GM19452 (cell line): ENCODE measurements at regions not wholly inside any gene's neighbourhood (a gene's known extent, or its start where the extent isn't known, plus 50 kb on each side); places are given as distances from the start of the nearest gene placed in this dataset.
"Not testable (repeated sequence)": the region's sequence is repeated elsewhere in the genome, so short reads cannot be mapped to it uniquely, and the experiment has no call there.

Experiments
- ATAC-seq: cut with Tn5 transposase; IDR thresholded peaks from one replicate; pipeline ENCODE4 v1.9.1; 2021; ENCODE audit not compliant: unreplicated experiment

DNA sequence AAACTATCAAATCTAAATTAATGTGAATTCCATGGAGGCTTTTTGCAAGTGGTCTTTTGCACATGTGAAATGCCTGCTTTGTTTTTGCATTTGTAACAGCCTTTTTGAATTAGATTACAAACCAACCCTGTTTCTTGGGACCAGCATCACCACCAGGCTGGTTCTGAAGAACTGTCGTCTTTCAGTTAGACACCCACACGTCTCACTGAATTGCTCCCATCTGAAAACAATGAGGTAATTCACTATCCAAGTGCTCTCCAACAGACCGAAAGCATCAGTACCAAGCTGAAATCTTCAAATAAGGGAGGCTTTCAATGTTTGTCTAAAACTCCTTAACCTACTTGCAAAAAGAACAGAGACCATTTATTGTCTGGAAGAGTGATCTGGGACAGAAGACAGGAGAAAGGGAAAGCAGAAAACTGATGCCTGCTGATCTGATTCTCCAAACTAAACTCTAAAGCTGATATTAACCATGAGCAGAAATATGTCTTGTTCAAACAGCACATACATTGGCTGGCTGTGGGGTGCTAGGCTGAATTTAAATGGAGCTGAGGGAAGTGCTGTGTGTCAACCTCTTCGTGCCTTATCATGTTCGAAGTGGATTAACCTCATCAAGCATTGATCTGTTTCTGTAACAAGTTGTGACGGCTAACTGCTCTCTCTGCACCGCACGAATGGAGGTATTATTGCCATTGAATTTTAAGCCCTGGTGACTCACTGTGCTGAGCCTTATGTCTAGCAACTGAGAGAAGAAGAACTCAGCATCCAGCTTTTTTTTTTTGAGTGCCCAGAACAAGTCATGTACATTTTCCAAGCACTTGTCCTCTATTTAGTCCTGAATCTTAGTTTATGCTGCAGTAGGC, 213.7 kb upstream of the P2RY1 start:
- no peak for ATAC-seq

DNA sequence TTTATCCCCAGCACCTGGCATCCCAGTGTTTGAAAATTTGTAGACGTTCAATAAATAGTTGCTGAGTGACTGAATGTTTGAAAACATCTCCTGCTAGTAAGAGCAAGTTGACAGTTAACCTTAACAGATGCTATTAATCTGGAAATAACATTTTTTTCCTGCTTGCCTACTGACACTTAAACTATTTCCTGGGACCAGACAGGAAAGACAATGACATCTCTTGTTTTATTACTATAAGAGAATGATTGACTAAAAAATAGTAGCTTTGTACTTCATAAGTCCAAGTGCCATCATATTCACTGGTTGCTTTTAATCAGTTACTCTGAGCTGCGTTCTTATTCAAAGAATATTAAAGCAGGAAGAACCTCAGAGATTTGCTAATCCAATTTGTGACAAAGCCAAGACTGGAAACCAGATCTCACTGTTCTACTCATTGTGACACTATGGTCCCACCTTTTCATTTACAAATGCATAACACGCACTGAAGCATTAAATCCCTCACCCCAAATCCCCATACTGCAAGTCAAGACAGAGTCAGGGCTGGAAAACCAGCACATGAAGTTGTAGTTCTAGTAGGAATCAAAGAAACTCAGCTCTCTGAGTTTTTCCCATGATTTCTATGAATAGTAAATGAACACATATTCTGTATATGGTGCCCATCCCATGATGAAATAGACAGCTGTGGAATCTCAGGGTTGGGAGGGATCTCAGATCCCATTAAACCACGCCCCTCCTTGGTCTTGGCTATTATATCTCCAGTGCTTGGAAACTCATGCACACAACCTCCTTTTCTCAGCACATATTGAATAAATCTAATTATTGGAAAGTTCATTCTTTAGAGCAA, 212.7 kb upstream of the P2RY1 start:
- no peak for ATAC-seq

DNA sequence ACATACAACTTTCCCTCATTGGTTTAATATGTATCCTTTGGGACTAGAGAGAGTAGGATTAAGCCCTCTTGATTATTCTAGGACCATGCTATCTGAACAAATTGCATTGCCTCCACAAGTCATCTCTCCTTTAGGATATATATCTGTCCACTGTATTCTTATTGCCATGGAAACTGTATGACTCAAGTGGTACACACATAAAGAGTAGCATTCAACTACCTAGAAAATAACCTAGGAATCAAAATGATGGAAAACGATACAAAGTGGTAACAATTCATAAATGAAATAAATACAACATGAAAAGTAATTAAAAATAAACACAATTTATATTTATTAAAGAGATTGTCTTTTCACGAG, 212.1 kb upstream of the P2RY1 start:
- no peak for ATAC-seq

DNA sequence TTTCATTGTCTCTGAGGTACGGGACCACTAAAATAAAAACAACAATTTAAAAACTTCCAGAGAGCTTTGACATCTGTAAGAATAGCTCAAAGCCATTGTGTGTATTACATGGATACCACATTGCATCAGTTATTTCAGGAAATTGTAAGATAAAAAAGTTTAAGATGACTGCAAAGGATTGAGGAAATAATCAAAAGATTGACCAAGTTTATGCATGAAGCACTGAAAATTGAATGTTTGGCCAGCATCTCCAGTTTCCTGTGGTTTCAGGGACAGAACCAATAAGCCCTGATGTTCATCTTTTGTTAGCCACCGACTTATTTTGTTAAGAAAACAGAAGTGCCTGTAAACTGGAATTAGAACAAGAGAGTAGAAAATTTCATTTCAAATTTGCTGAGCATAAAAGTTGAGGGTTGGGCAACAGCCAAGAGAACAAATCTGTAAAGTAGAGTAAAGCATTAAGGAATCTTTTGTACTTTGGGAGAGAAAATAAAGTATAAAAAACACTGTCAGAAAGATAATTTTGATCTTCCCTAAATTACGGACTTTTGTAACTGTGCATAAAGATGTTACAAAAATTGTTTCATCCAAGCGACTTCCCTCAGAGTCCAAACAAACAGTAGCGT, 211.5 kb upstream of the P2RY1 start:
- ATAC-seq, result no peak

DNA sequence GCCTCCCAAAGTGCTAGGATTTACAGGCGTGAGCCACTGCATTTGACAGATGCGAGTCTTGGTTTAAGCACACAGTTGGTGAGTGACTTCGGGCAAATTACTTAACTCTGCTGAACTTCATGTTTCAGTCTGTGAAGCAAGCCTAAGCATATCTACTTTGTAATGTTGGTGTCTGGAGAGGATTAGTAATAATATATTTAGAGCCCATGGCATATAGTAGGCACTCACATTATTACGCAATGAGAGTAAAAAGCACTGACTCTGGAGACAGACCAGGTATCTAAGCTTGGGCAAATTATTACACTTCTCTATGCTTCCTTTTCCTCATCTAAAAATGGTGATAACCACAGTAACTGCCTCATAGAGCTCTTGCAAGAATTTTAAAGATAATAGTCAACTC, 208.7 kb upstream of the P2RY1 start:
- ATAC-seq, result no peak

DNA sequence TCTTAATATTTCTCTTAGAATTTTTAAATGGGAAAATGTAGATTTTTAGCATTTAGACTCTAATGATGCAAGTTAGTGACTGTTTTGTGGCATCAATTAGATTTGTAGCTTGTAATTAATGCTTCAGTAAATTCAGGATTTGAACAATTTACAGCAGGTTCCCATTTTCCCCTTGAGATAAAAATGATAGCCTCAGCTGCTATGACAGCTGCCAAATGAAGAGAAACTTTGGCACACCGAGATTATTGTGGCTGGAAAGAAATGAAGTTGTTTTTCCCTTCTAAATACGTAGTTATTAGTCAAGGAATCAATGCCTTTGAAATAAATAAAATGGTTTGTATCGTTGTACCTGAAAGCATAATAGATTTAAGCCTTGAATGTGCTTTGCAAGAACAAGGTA, 206.4 kb upstream of the P2RY1 start:
- ATAC-seq, result no peak

DNA sequence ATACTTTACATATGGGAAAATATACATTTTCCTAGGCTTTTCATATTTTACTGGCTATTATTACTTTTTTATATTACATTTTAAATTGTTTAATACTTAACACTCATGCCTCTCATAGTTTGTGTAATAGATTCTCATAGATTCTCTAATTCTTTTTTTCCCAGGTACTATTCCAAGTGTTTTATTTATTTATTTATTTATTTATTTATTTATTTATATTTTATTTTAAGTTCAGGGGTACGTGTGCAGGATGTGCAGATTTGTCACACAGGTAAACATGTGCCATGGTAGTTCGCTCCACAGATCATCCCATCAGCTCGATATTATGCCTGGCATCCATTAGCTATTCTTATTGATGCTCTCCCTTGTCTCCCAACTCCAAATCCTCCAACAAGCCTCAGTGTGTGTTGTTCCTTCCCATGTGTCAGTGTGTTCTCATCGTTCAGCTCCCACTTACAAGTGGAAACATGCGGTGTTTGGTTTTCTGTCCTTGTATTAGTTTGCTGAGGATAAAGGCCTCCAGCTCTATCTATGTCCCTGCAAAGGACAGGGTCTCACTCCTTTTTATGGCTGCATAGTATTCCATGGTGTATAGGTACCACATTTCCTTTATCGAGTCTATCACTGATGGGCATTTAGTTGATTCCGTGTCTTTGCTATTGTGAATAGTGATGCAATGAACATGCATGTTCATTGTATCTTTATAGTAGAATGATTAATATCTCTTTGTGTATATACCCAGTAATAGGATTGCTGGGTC, 205.4 kb upstream of the P2RY1 start:
- no peak for ATAC-seq

DNA sequence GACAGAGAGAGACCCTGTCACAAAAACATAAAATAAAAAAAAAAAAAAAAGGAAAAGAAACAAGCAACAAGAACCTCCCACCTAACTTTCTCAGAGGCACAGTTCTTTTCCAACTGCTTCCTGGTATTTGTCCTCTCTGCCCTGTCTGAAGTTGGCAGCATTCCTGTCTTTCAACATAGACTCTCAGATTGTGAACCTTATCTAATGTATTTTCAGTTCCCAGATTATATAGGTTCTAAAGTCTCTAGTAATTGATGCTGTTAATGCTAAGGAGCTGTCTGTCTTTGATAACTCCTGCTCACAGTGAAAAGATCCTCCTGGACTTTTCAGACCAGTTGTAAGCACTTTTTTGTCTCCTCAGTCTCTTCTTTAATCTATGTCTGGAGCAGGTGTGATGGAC, 199.5 kb upstream of the P2RY1 start:
- ATAC-seq, result no peak

DNA sequence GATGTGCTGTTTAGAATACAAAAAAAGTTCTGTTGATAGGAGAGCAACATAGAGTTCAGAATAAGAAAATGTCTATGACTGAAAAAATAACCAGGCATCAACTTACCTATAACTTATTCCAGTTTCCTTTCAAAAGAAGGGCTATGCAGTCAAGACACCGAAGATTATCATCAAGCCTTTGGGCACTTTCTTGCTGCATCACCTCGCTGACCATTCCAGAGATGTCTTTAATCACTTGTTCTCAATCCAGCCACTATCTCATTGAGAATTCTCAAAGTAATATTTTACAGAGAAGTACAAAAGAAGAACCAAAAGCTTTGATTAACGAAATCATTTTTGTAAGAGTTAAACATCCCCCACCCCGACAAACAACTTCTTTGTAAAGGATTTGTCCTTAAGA, 198.3 kb upstream of the P2RY1 start:
- ATAC-seq, result no peak

DNA sequence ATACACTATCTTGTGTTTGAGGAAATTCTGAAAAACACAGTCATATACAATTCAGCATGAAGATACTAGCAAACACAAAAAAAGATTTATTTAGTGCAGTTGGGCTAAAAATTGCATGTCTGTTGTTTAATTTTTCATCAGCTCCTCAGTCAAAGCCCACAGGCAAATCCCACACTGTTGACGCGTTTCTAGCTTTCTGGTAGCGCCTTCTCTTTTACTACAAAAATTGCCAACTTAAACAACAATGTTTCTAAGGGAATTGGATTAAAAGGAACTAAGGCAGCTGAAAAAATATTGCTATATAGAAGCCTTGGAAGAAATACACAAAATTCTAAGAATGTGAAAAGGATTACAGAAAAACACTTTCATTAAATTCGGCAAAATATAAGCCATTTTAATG, 196.7 kb upstream of the P2RY1 start:
- no peak for ATAC-seq

DNA sequence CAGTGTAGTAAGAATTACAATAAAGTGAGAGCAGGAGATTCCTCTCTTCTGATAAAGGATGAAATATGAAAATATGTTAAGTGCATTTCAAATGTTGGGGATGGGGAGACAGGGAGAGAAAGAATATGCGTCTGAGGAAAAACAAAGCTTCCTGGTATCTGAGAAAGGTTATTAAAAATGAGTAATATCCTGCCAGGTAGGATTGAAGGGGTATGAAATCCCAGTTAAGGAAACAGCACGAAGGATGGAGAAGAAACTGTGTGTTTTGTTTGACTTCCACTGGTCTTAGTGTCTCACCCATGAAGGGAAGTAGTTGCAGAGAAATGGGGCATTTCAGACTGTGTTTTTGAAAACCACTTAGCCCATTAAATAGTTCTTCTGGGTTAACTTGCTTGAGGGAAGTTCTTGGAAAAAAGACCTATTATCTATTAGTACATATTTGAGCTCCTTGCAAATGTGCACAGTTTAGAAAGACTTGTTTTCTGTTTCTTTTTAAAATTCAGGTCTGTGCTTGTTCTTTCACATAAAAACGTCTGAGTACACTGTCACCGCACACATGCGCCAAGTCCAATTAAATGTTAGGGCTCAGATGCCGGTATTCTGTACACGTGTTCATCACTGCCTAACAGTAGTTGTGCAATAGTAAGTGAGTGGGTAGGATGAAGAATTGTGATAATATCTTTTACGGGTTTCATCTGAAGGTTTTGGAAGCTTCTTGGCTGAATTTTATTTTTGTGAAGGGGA, 196.1 kb upstream of the P2RY1 start:
- ATAC-seq, result no peak

DNA sequence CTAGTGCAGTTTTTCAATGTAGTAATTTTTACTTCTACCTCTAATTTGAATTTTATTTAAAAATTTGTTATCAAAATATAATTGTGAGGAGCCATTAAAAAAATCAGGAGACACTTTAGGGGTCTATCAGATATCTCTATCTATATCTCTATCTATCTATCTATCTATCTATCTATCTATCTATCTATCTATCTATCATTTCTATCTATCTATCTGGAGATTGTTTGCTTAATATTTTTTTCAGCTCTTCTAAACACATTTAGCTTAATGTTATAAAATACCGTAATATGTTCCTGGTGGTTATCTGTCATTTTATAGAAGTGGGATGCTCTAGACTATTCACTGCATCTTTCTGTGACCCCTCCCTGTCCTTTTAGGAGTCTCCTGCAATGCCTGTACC, 193.7 kb upstream of the P2RY1 start:
- no peak for ATAC-seq

DNA sequence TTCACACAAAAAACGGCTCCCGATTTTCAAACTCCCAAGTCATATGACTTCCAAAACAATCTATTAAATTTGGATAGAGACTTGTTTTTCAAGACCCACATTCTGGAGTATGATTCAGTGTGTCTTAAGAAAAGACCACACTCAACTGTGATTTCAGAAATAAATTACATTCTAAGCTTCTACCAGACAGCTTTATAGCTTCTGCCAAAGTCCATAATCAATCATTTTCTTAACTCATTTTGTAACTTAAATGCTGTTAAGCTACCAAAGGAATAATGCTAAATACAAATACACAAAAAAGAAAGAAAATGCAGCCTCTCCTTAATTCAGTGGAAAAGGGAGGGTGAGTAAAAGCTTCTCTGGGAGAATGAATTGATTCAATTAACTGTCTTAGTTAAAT, 192.3 kb upstream of the P2RY1 start:
- ATAC-seq, result no peak

DNA sequence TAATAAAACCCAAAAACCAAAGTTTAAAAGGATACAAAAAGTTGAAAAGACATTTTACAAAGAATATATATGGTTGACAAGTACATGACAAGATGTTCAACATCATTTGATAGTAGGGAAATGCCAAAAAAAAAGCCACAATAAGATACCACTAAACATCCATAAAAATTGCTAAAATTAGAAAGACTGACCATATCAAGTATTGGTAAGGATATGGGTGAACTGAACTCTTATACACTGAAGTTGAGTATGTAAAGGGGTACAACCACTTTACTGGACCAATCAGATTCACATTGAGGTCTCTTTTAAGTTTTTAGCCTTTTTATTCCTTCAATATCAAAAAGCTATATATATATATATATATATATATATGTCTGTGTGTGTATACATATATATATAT, 190.5 kb upstream of the P2RY1 start:
- ATAC-seq, result no peak

DNA sequence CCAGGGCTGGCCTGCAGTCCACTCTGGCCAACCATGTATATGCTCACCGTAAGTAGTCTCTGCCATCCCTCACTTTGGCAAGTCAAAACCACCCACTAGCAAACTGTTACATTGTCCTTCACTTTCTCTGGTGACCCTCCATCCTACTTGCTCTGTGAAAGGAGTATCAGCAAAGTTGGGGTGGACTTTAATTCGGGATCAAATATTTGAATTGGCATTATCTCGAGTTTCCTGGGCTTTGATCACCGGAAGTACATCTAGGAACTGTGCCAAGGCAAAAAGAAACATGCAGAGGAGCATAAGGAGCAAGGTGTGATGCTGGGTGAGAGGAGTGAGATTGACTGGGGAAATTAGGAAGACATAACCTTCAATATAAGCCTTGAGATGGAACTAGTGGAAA, 188.9 kb upstream of the P2RY1 start:
- ATAC-seq, result no peak

DNA sequence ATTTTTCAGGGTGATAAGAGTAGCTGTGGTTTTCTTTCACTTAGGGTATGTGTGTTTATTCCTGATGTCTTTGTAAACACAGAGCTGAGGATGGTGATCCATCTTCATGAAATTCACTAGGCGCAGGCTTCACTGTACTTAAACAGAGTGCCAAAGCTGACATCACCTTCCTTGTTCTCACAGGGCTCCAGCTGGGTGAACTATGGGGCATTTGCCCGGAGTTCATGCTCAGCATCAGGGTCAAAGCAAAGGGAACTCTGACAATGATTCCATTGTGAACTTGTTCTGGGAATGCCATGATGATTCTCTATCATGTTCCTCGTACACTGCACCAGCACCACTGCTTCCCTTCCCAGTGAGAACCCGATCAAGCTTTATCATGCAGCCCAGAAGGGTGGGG, 184.8 kb upstream of the P2RY1 start:
- no peak for ATAC-seq

DNA sequence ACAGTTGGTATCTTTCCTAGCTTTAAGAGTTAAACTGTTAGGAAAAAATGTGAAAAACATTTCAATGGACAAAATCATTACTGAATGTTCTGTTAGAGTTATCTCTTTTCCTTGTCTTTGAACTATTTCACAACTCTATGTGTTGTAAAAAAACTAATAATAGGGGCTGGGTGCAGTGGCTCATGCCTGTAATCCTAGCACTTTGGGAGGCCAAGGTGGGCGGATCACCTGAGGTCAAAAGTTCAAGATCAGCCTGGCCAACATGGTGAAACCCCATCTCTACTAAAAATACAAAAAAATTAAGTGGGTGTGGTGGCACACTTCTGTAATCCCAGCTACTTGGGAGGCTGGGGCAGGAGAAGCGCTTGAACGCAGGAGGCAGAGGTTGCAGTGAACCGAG, 184.0 kb upstream of the P2RY1 start:
- ATAC-seq, result not testable (repeated sequence)

DNA sequence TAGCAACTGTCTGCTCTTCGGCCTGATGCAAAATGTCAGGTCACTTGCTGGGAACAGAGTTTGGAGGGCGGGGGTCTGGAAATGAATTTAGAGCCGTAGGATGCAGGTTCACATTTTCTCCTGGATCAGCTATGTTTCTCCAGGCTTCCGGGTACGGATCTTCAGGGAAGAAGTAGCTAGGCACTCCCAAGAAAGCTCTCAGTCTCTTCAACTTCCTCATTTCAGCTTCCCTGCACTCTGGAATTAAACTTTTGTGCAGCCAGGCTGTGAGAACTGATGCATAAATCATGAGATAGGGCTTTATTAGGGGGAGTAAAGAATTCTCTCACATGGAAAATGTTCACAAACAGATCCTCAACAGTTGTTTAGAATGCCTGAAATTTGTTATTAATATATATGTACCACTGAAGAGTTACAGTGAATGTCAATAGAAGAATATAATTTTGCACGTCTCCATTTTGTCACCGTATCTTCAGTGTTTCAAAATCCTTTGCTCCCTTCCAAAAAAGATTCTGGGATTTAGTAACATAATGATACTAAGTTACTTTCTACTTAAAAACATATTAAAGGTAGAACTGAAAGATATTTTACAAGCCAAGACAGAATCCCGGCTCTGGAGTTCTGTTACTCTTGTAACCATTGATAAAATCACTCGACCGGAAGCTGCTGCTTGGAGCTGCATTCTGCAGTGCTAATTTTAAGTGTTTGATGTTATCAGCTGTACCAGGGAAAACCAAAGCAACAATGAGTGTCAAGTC, 178.5 kb upstream of the P2RY1 start:
- ATAC-seq, result no peak

DNA sequence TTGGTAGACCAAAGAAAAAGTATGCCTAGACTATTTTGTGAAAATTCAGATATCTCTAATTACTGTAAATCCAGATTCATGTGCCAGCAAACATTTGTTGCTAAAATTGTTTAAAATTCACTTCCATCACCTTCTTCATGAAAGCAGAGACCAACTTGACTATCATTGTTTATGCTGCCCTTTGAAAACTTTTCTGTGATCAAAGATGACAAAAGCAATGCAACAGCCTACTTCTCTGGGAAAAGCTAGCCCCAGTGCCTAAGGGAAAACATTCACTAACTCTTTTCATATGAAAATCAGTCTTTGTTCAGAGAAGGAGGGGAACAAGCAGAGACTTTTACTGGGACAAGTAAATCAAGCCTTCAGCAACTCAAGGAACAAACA, 178.0 kb upstream of the P2RY1 start:
- no peak for ATAC-seq
